Activated CD4-positive, alpha-beta T cell treated with anti-CD3 and anti-CD28 coated beads, Interleukin-2, amount 10 ng/mL, durations not matched to agents 24 days and 14 days (primary cell): ENCODE measurements at regions not wholly inside any gene's neighbourhood (a gene's known extent, or its start where the extent isn't known, plus 50 kb on each side); places are given as distances from the start of the nearest gene placed in this dataset.

Experiments
- DNase-seq: peaks from one replicate; pipeline ENCODE4 v3.0.0; 2022
- H3K27ac Mint-ChIP-seq: one replicate; pipeline ENCODE4 v1.8.0; 2022; ENCODE audit warnings: mild to moderate bottlenecking, mixed read lengths
- H3K27me3 Mint-ChIP-seq: one replicate; pipeline ENCODE4 v1.8.0; 2022; ENCODE audit warnings: mixed read lengths
- H3K36me3 Mint-ChIP-seq: one replicate; pipeline ENCODE4 v1.8.0; 2022; ENCODE audit warnings: low read depth, mild to moderate bottlenecking, mixed read lengths
- H3K4me1 Mint-ChIP-seq: one replicate; pipeline ENCODE4 v1.8.0; 2021; ENCODE audit warnings: mixed read lengths
- H3K4me3 Mint-ChIP-seq: one replicate; pipeline ENCODE4 v1.8.0; 2022; ENCODE audit warnings: mild to moderate bottlenecking, moderate library complexity, mixed read lengths
- H3K9me3 Mint-ChIP-seq: one replicate; pipeline ENCODE4 v1.8.0; 2021; ENCODE audit warnings: mixed read lengths
- intact Hi-C: fragments of 100-400 bp; cut with micrococcal nuclease; formaldehyde crosslinking; loops from one replicate; pipeline ENCODE4 v1.15.1; 2023

GRCh38 chr4:60314416-60314815, 885.7 kb upstream of the ADGRL3 start:
- intact Hi-C loops, result no loop called here
- Mint-ChIP-seq H3K27me3 (no peaks in the 10 kb centered on the region), H3K27ac (no peak overlapping the region), H3K36me3 (no peaks in the 10 kb centered on the region), H3K4me3 (no peak overlapping the region), H3K4me1 (no peaks in the 10 kb centered on the region), H3K9me3 (peaks cover 3% of the 10 kb centered on the region)
- no peak for DNase-seq

DNA sequence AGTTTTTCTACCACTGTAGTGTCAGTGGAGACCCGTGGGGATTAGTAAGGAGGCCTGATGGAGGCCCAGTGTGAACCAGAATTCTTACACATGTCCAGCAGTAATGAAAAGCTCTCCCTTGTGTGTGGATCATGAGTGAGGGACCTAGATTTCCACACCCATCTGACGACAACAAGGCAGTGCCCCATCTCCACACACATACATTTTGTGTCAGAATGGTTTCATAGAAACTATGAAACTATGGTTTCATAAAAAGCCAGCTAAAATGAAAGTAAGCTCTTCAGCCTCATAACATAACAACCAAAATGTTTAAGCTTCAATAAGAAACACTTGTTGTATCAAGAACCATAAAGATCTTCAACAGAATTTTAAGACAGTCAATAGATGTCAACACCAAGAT, 884.5 kb upstream of the ADGRL3 start:
- DNase-seq, result no peak
- Mint-ChIP-seq H3K4me1 (no peaks in the 10 kb centered on the region), H3K27ac (no peak overlapping the region), H3K9me3 (peaks cover 3% of the 10 kb centered on the region), H3K27me3 (no peaks in the 10 kb centered on the region), H3K36me3 (no peaks in the 10 kb centered on the region), H3K4me3 (no peak overlapping the region)
- intact Hi-C loops, result no loop called here

GRCh38 chr4:60326735-60327134, 873.4 kb upstream of the ADGRL3 start:
- intact Hi-C loops, result no loop called here
- H3K36me3 Mint-ChIP-seq, result no peaks in the 10 kb centered on the region
- no peak overlapping the region for H3K4me3 Mint-ChIP-seq
- no peaks in the 10 kb centered on the region for H3K4me1 Mint-ChIP-seq
- no peak for DNase-seq
- no peak overlapping the region for H3K27ac Mint-ChIP-seq
- H3K9me3 Mint-ChIP-seq, result peaks cover 4% of the 10 kb centered on the region
- no peaks in the 10 kb centered on the region for H3K27me3 Mint-ChIP-seq

DNA sequence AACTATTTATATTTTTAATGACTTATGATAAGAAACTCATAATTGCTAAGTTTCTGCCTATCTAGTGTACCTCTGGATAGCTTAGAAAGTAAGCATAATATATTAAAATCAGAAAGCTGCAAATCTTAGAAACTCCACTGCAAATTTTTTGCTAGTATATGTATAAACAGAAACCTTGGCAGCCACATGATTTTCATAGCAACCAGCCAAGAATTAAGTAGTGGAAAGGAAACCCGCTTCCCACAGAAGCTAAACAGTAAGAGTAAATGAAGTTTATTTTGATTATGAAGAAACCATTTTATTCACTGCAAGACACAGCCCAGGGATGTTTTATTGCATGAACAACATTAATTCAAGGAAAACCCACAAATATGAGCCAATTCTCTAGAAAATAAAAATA, 872.5 kb upstream of the ADGRL3 start:
- Mint-ChIP-seq H3K4me1 (no peaks in the 10 kb centered on the region), H3K27me3 (no peaks in the 10 kb centered on the region), H3K27ac (no peak overlapping the region), H3K4me3 (no peak overlapping the region), H3K9me3 (peaks cover under 1% of the 10 kb centered on the region), H3K36me3 (no peaks in the 10 kb centered on the region)
- intact Hi-C loops, result no loop called here
- no peak for DNase-seq

DNA sequence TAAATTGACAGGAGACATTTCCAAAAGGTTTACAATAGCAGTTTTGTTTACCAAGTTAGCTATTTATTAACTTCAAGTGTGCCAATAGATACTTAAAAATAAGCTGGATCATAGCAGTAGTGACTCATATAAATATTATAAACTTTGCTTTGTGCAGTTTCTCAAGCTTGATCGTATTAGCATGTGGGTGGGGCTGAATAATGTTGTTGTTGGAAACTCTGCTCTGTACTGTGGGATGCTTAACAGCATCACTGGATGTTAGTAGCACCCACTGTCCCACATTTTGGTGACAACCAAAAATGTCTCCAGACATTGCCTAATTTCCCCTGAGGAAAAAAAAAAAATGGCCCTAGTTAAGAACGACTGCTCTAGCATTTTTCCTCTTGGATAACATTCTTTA, 855.2 kb upstream of the ADGRL3 start:
- H3K4me1 Mint-ChIP-seq, result no peaks in the 10 kb centered on the region
- no peak overlapping the region for H3K4me3 Mint-ChIP-seq
- DNase-seq, result no peak
- no peak overlapping the region for H3K27ac Mint-ChIP-seq
- intact Hi-C loops, result no loop called here
- H3K36me3 Mint-ChIP-seq, result no peaks in the 10 kb centered on the region
- no peaks in the 10 kb centered on the region for H3K9me3 Mint-ChIP-seq
- no peaks in the 10 kb centered on the region for H3K27me3 Mint-ChIP-seq

DNA sequence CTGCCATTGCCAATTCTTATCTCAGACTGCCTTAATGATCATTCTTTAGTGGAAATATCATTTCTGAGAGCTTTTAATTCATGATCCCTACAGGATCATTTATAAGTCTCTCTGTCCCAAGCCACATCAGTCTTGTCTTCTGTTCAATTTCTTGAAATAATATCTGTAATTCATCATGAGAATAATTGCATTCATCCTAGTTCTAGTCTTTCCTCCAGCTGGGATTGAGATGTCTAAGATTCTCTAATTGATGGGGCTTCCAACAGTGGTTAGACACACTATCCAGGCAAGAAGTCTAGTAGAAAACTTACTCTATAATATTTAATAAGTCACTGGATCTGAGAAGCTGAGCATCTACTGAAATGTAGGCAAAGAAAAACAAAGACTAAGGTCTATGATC, 854.7 kb upstream of the ADGRL3 start:
- H3K9me3 Mint-ChIP-seq, result no peaks in the 10 kb centered on the region
- intact Hi-C loops, result no loop called here
- H3K27me3 Mint-ChIP-seq, result no peaks in the 10 kb centered on the region
- DNase-seq, result no peak
- H3K4me1 Mint-ChIP-seq, result no peaks in the 10 kb centered on the region
- no peak overlapping the region for H3K27ac Mint-ChIP-seq
- H3K4me3 Mint-ChIP-seq, result no peak overlapping the region
- no peaks in the 10 kb centered on the region for H3K36me3 Mint-ChIP-seq

GRCh38 chr4:60359746-60360367, 840.3 kb upstream of the ADGRL3 start:
- H3K4me3 Mint-ChIP-seq, result no peak overlapping the region
- no peaks in the 10 kb centered on the region for H3K4me1 Mint-ChIP-seq
- H3K27me3 Mint-ChIP-seq, result no peaks in the 10 kb centered on the region
- H3K36me3 Mint-ChIP-seq, result no peaks in the 10 kb centered on the region
- no peak for DNase-seq
- H3K9me3 Mint-ChIP-seq, result peaks cover 5% of the 10 kb centered on the region
- no peak overlapping the region for H3K27ac Mint-ChIP-seq
- intact Hi-C loops, result no loop called here

DNA sequence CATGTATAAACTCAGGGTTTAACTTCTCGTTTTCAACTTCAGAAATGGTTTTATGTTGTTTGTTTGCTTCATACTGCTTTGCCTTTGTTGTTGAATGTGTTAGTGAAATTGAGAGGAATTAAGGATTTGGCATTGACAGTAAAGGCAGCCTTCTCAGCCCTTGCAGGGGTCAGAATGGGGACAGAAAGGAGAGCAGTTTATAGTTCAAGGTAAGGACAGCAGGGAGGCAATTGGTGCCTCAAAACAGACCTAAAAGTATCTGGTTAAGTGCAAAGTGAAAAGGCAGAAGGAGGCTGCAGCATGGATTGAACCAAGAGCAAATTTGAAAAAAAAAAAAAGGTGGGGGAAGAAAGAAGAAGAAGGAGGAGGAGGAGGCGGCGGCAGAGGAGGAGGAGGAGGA, 835.0 kb upstream of the ADGRL3 start:
- Mint-ChIP-seq H3K27me3 (no peaks in the 10 kb centered on the region), H3K4me3 (no peak overlapping the region), H3K27ac (no peak overlapping the region), H3K36me3 (no peaks in the 10 kb centered on the region), H3K4me1 (no peaks in the 10 kb centered on the region), H3K9me3 (peaks cover 9% of the 10 kb centered on the region)
- no peak for DNase-seq
- intact Hi-C loops, result no loop called here

DNA sequence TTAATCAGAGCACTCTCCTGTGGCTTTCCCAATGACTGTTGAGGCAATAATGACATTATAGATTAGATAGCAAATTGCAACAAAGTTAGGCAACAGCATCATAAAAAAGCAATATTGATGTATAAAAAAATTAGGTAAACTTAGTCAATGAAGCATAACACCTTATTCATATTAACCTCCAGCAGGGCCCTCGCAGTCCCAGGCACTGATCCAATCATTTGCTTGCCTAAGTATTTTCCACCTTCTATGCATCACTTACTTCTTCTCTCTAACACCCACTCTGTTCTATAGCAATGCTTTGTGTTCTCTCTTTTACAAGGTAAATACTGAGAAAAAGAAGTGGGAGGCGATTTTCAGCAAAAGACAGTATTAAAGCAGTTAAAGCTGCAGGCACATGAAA, 833.5 kb upstream of the ADGRL3 start:
- Mint-ChIP-seq H3K36me3 (no peaks in the 10 kb centered on the region), H3K27ac (no peak overlapping the region), H3K4me3 (no peak overlapping the region), H3K9me3 (peaks cover 9% of the 10 kb centered on the region), H3K27me3 (no peaks in the 10 kb centered on the region), H3K4me1 (no peaks in the 10 kb centered on the region)
- DNase-seq, result no peak
- intact Hi-C loops, result no loop called here

DNA sequence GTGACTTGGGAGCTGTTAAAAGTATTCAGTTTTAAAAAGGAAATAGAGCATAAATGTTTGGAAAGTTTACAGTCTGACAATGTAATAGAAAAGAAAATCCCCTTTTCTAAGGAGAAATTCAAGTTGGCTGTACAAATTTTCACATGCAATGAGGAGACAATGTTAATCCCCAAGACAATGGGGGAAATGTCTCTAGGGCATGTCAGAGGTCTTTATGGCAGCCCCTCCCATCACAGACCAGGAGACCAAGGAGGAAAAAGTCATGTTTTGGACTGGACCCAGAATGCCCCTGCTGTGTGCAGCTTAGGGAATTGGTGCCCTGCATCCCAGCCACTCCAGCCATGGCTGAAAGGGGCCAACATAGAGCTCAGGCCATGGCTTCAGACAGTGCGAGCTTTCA, 831.1 kb upstream of the ADGRL3 start:
- Mint-ChIP-seq H3K27me3 (no peaks in the 10 kb centered on the region), H3K9me3 (peaks cover 9% of the 10 kb centered on the region)
- intact Hi-C loops, result no loop called here

GRCh38 chr4:60378010-60378409, 822.1 kb upstream of the ADGRL3 start:
- H3K9me3 Mint-ChIP-seq, result no peaks in the 10 kb centered on the region
- intact Hi-C loops, result no loop called here
- no peak overlapping the region for H3K27ac Mint-ChIP-seq
- H3K4me1 Mint-ChIP-seq, result no peaks in the 10 kb centered on the region
- DNase-seq, result no peak
- no peaks in the 10 kb centered on the region for H3K36me3 Mint-ChIP-seq
- no peaks in the 10 kb centered on the region for H3K27me3 Mint-ChIP-seq
- H3K4me3 Mint-ChIP-seq, result no peak overlapping the region

More for the DNA sequence above, 831.1 kb upstream of the ADGRL3 start:
- Mint-ChIP-seq H3K36me3 (no peaks in the 10 kb centered on the region), H3K27ac (no peak overlapping the region), H3K4me1 (no peaks in the 10 kb centered on the region), H3K4me3 (no peak overlapping the region)
- no peak for DNase-seq

DNA sequence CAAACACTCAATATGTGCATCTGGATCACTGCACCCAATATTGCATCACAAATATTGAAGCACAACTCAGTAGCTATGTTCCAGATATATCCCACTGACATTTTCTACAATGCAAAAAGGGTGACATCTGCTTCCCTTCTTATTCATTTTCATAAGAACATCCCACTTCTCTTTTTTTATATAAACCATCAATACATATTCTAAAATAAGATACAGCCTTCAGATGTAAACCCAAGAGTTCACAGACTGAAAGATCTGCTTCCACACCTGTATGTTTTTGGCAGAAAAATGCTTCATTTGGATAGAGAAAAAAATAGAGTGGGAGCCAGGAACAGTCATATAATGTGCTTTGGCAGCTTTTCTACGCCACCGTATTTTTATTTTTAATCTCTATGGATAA, 815.6 kb upstream of the ADGRL3 start:
- H3K4me1 Mint-ChIP-seq, result no peaks in the 10 kb centered on the region
- H3K27me3 Mint-ChIP-seq, result no peaks in the 10 kb centered on the region
- no peak overlapping the region for H3K27ac Mint-ChIP-seq
- no peaks in the 10 kb centered on the region for H3K36me3 Mint-ChIP-seq
- no peak for DNase-seq
- intact Hi-C loops, result no loop called here
- H3K9me3 Mint-ChIP-seq, result peaks cover under 1% of the 10 kb centered on the region
- H3K4me3 Mint-ChIP-seq, result no peak overlapping the region

DNA sequence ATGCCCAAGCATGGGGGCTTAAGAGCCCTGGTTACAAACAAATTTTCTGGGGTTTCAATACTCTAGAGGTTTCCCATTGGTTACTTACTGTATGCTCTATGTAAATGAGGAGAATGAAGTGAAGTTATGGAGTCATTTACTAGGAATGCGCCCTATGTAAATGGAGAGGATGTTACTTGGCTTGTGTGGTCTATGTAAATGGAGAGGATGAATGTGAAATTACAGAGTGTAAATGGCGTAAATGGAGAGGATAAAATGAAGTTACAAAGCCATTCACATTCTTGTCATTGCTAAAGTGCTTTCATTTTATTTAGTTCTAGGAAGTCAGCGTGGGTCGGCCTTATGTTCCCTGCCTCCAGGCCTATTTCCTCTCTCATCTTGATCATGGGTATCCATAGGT, 810.5 kb upstream of the ADGRL3 start:
- Mint-ChIP-seq H3K4me3 (no peak overlapping the region), H3K9me3 (peaks cover 4% of the 10 kb centered on the region), H3K36me3 (no peaks in the 10 kb centered on the region), H3K27me3 (no peaks in the 10 kb centered on the region), H3K4me1 (no peaks in the 10 kb centered on the region), H3K27ac (no peak overlapping the region)
- no peak for DNase-seq
- intact Hi-C loops, result no loop called here

GRCh38 chr4:60396341-60397049, 803.6 kb upstream of the ADGRL3 start:
- no peak for DNase-seq
- Mint-ChIP-seq H3K4me1 (no peaks in the 10 kb centered on the region), H3K27me3 (no peaks in the 10 kb centered on the region), H3K4me3 (no peak overlapping the region), H3K9me3 (peaks cover 2% of the 10 kb centered on the region), H3K36me3 (no peaks in the 10 kb centered on the region), H3K27ac (no peak overlapping the region)
- intact Hi-C loops, result no loop called here

DNA sequence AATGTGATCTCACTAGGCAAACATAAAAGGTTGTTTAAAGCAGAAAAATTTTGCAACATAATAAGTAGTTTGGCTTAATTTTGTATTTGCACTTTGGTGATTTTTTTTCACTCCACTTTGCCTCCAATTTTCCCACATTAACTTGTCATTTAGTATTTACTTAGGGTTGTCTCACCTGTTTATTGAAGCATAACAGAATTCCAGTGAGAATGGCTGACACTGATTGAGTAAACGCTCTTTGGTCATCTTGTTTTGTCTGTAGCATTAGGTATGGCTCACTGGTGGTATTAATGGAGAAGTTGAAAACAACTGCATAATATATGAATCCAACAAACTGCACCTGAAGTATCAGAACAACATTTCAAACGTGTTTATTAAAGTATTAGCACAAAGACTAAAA, 799.5 kb upstream of the ADGRL3 start:
- H3K9me3 Mint-ChIP-seq, result peaks cover 4% of the 10 kb centered on the region
- intact Hi-C loops, result no loop called here
- H3K27me3 Mint-ChIP-seq, result no peaks in the 10 kb centered on the region
- no peak overlapping the region for H3K27ac Mint-ChIP-seq
- no peak for DNase-seq
- no peaks in the 10 kb centered on the region for H3K4me1 Mint-ChIP-seq
- H3K36me3 Mint-ChIP-seq, result no peaks in the 10 kb centered on the region
- H3K4me3 Mint-ChIP-seq, result no peak overlapping the region
